ENCODE measurements at regions not wholly inside any gene's neighbourhood (a gene's known extent, or its start where the extent isn't known, plus 50 kb on each side); places are given as distances from the start of the nearest gene placed in this dataset.

- peak overlapping the region in 5 of 8 donors; percentile 19 to 80 (median 33) for H3K27ac Mint-ChIP-seq
- no peak overlapping the region for H3K4me3 ChIP-seq (ENCODE audit: low read length)
- ChIA-PET CTCF (no interaction called here), POLR2A (no interaction called here)
- H3K4me1 ChIP-seq (ENCODE audit: insufficient read depth, low read length): no peaks in the 10 kb centered on the region
- no peak overlapping the region for H3K4me3 Mint-ChIP-seq
- H3K9me3 Mint-ChIP-seq: no peaks in the 10 kb centered on the region
- H3K36me3 ChIP-seq (ENCODE audit: insufficient read depth, low read length): peaks cover 18% of the 10 kb centered on the region
- no peaks in the 10 kb centered on the region for H3K9me3 ChIP-seq (ENCODE audit: low read length)
- H3K36me3 Mint-ChIP-seq: peaks cover 0 to 82% (median 26%) of the 10 kb centered on the region in 3 donors
- peaks cover 6 to 9% (median 8%) of the 10 kb centered on the region in 3 donors for H3K4me1 Mint-ChIP-seq
- H3K27me3 ChIP-seq (ENCODE audit: insufficient read depth, low read length, poor library complexity, severe bottlenecking): no peaks in the 10 kb centered on the region
- no peak overlapping the region for H3K27ac ChIP-seq (ENCODE audit: low read depth, low read length)
- no peak for DNase-seq
- no peaks in the 10 kb centered on the region for H3K27me3 Mint-ChIP-seq
Observed at GRCh38 chr6:144753023-144753705, 468.0 kb downstream of the UTRN start.

GRCh38 chr6:144756469-144756868 is 471.3 kb downstream of the UTRN start:
- Mint-ChIP-seq H3K27ac (no peak overlapping the region), H3K4me3 (no peak overlapping the region), H3K36me3 (peaks cover 3 to 71% (median 26%) of the 10 kb centered on the region in 3 donors), H3K4me1 (peaks cover 5 to 13% (median 7%) of the 10 kb centered on the region in 3 donors), H3K9me3 (no peaks in the 10 kb centered on the region), H3K27me3 (no peaks in the 10 kb centered on the region)
- H3K36me3 ChIP-seq (ENCODE audit: insufficient read depth, low read length): peaks cover 18% of the 10 kb centered on the region
- no peak overlapping the region for H3K27ac ChIP-seq (ENCODE audit: low read depth, low read length)
- H3K27me3 ChIP-seq (ENCODE audit: insufficient read depth, low read length, poor library complexity, severe bottlenecking): no peaks in the 10 kb centered on the region
- H3K4me3 ChIP-seq (ENCODE audit: low read length): no peak overlapping the region
- no peak for DNase-seq
- H3K9me3 ChIP-seq (ENCODE audit: low read length): no peaks in the 10 kb centered on the region
- CTCF ChIA-PET: no interaction called here
- POLR2A ChIA-PET: no interaction called here
- no peaks in the 10 kb centered on the region for H3K4me1 ChIP-seq (ENCODE audit: insufficient read depth, low read length)

DNA sequence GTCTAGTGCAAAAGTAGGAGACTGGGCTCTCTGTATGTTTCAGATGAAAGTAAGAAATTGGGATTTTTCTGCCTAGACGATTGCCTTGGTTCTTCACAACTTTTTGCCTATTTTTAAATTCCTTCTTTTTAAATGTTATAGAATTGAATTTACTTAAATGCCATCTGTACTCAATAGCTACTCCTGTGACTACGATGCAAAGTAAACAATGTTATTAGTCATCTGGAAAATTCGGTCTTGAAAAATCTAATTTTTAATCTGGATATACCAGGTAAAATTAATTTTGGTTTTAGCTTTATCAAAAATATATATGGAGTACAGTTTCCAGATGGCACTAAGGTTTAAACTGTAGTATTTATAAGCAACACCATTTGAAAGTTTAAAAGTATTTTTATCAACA is 472.2 kb downstream of the UTRN start:
- Mint-ChIP-seq H3K27ac (no peak overlapping the region), H3K36me3 (peaks cover 3 to 71% (median 27%) of the 10 kb centered on the region in 3 donors), H3K4me3 (no peak overlapping the region), H3K9me3 (no peaks in the 10 kb centered on the region), H3K4me1 (peaks cover 5 to 17% (median 7%) of the 10 kb centered on the region in 3 donors), H3K27me3 (no peaks in the 10 kb centered on the region)
- Histone ChIP-seq H3K27me3 (ENCODE audit: insufficient read depth, low read length, poor library complexity, severe bottlenecking) (no peaks in the 10 kb centered on the region), H3K4me3 (ENCODE audit: low read length) (no peak overlapping the region), H3K27ac (ENCODE audit: low read depth, low read length) (no peak overlapping the region), H3K9me3 (ENCODE audit: low read length) (no peaks in the 10 kb centered on the region), H3K4me1 (ENCODE audit: insufficient read depth, low read length) (no peaks in the 10 kb centered on the region), H3K36me3 (ENCODE audit: insufficient read depth, low read length) (peaks cover 18% of the 10 kb centered on the region)
- POLR2A ChIA-PET: no interaction called here
- no peak for DNase-seq
- CTCF ChIA-PET: no interaction called here

DNA sequence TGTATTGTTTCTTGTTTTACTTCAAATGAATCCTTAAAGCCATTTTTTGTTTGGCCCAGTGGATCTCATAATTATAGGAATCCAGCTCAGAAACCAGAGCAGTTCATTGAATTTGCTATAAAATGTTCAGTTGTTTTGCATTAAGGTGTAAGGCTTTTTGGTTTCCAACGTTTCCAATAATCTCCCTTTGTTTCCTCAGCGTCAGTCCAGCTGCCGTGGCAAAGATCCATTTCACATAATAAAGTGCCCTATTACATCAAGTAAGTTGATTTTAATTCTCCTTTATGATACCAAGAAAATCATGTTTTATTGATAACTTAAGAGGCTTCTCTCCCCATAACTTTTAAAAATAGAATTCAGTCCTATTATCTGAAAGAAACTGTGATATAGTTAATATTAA is 472.6 kb downstream of the UTRN start:
- Mint-ChIP-seq H3K4me1 (peaks cover 5 to 17% (median 5%) of the 10 kb centered on the region in 3 donors), H3K9me3 (no peaks in the 10 kb centered on the region), H3K36me3 (peaks cover 3 to 72% (median 25%) of the 10 kb centered on the region in 3 donors), H3K4me3 (no peak overlapping the region), H3K27me3 (no peaks in the 10 kb centered on the region), H3K27ac (no peak overlapping the region)
- ChIA-PET CTCF (no interaction called here), POLR2A (no interaction called here)
- Histone ChIP-seq H3K9me3 (ENCODE audit: low read length) (no peaks in the 10 kb centered on the region), H3K36me3 (ENCODE audit: insufficient read depth, low read length) (peaks cover 21% of the 10 kb centered on the region), H3K27ac (ENCODE audit: low read depth, low read length) (no peak overlapping the region), H3K4me1 (ENCODE audit: insufficient read depth, low read length) (no peaks in the 10 kb centered on the region), H3K27me3 (ENCODE audit: insufficient read depth, low read length, poor library complexity, severe bottlenecking) (no peaks in the 10 kb centered on the region), H3K4me3 (ENCODE audit: low read length) (no peak overlapping the region)
- DNase-seq: no peak

DNA sequence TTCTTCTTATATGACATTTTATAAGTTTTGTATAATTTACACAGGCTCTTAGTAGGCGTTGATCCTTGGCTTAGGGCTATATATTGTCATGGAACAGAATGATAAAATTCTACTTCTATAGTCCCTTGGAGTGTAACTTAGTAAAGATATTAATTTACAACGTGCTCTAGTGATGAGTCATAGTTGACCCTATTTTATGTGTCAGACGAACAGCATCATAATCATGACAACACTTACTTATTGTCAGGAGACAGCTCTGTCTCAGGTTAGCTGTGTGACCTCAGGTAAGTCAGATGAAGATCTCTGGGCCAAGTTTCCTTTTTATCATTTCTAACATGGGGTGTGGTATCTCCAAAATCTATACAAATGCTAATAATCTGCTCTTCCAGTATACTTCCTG is 473.5 kb downstream of the UTRN start:
- ChIA-PET POLR2A (no interaction called here), CTCF (no interaction called here)
- Histone ChIP-seq H3K27me3 (ENCODE audit: insufficient read depth, low read length, poor library complexity, severe bottlenecking) (no peaks in the 10 kb centered on the region), H3K27ac (ENCODE audit: low read depth, low read length) (no peak overlapping the region), H3K4me3 (ENCODE audit: low read length) (no peak overlapping the region), H3K9me3 (ENCODE audit: low read length) (no peaks in the 10 kb centered on the region), H3K36me3 (ENCODE audit: insufficient read depth, low read length) (peaks cover 28% of the 10 kb centered on the region), H3K4me1 (ENCODE audit: insufficient read depth, low read length) (no peaks in the 10 kb centered on the region)
- Mint-ChIP-seq H3K4me3 (no peak overlapping the region), H3K27ac (peak overlapping the region in 1 of 8 donors; percentile 34), H3K9me3 (no peaks in the 10 kb centered on the region), H3K4me1 (peaks cover 3 to 14% (median 5%) of the 10 kb centered on the region in 3 donors), H3K36me3 (peaks cover 3 to 72% (median 24%) of the 10 kb centered on the region in 3 donors), H3K27me3 (no peaks in the 10 kb centered on the region)
- no peak for DNase-seq

- POLR2A ChIA-PET: no interaction called here
- Histone ChIP-seq H3K9me3 (ENCODE audit: low read length) (no peaks in the 10 kb centered on the region), H3K4me1 (ENCODE audit: insufficient read depth, low read length) (no peaks in the 10 kb centered on the region), H3K4me3 (ENCODE audit: low read length) (no peak overlapping the region), H3K36me3 (ENCODE audit: insufficient read depth, low read length) (peaks cover 18% of the 10 kb centered on the region), H3K27ac (ENCODE audit: low read depth, low read length) (no peak overlapping the region), H3K27me3 (ENCODE audit: insufficient read depth, low read length, poor library complexity, severe bottlenecking) (no peaks in the 10 kb centered on the region)
- DNase-seq: no peak
- Mint-ChIP-seq H3K27ac (peak overlapping the region in 1 of 8 donors; percentile 64), H3K36me3 (peaks cover 3 to 68% (median 29%) of the 10 kb centered on the region in 3 donors), H3K4me1 (peaks cover 15 to 25% (median 23%) of the 10 kb centered on the region in 3 donors), H3K4me3 (no peak overlapping the region), H3K27me3 (no peaks in the 10 kb centered on the region), H3K9me3 (no peaks in the 10 kb centered on the region)
- CTCF ChIA-PET: interaction anchor here (1.2 kb wide), 1 partner anchor 19 kb away, joined by 3 read pairs; no protein-coding TSS in a partner anchor
Observed at GRCh38 chr6:144762469-144762868, 477.3 kb downstream of the UTRN start.

DNA sequence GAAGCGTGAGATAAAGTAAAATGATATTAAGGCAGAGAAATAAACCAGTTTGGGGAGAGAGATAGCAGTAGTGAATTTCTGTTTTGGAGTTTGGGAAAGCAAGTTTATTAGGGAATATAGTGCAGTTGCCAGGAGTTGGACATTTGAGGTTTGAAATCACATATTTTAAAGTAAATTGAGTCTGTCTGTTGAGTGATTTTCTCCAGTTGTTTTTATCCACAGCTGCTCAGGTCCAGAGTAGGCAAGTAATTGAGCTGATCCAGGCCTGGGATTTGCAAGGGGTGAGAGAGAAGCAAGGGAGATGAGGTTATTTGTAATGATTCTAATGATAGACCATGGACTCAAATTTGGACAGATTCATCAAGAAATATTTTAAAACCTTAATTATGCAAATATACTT is 481.9 kb downstream of the UTRN start:
- Mint-ChIP-seq H3K27me3 (no peaks in the 10 kb centered on the region), H3K27ac (peak overlapping the region in 2 of 8 donors; percentile 23 to 36)
- CTCF ChIA-PET: no interaction called here

DNA sequence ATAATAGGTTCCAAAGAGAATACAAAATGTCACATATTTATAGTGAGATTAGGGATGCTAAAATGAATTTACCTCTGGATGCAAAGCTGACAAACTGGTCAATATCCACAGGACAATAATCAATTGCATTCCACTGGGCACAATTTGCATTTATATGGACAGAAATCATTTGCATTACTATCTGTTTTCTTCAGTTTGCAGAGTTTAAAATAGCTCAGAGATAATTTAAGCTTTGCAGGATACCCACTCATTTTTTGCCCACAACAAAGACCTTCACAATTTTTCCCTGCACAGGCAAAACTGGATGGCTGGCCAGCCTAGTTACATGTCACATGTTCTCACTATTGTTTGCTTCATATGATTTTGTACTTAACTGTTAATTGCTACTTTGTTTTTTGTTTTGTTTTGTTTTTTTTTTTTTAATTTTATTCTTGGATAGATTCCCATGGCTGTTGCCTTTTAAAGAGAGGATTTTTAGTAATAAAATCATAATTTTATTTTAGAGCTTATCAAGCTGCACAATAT is 483.5 kb downstream of the UTRN start:
- no peaks in the 10 kb centered on the region for H3K9me3 ChIP-seq (ENCODE audit: low read length)
- H3K27me3 ChIP-seq (ENCODE audit: insufficient read depth, low read length, poor library complexity, severe bottlenecking): no peaks in the 10 kb centered on the region
- H3K27ac ChIP-seq (ENCODE audit: low read depth, low read length): no peak overlapping the region
- Mint-ChIP-seq H3K27ac (peak overlapping the region in 1 of 8 donors; percentile 20), H3K36me3 (peaks cover 0 to 56% (median 22%) of the 10 kb centered on the region in 3 donors), H3K4me3 (no peak overlapping the region), H3K4me1 (peaks cover 12 to 32% (median 13%) of the 10 kb centered on the region in 3 donors), H3K27me3 (no peaks in the 10 kb centered on the region), H3K9me3 (no peaks in the 10 kb centered on the region)
- ChIA-PET POLR2A (no interaction called here), CTCF (no interaction called here)
- DNase-seq: no peak
- no peaks in the 10 kb centered on the region for H3K4me1 ChIP-seq (ENCODE audit: insufficient read depth, low read length)
- no peak overlapping the region for H3K4me3 ChIP-seq (ENCODE audit: low read length)
- H3K36me3 ChIP-seq (ENCODE audit: insufficient read depth, low read length): no peaks in the 10 kb centered on the region

More for the DNA sequence above, 481.9 kb downstream of the UTRN start:
- H3K36me3 ChIP-seq (ENCODE audit: insufficient read depth, low read length): peaks cover 9% of the 10 kb centered on the region
- Mint-ChIP-seq H3K4me3 (no peak overlapping the region), H3K9me3 (no peaks in the 10 kb centered on the region), H3K4me1 (peaks cover 12 to 32% (median 13%) of the 10 kb centered on the region in 3 donors), H3K36me3 (peaks cover 0 to 59% (median 17%) of the 10 kb centered on the region in 3 donors)
- no peak overlapping the region for H3K4me3 ChIP-seq (ENCODE audit: low read length)
- no peaks in the 10 kb centered on the region for H3K4me1 ChIP-seq (ENCODE audit: insufficient read depth, low read length)
- no peaks in the 10 kb centered on the region for H3K27me3 ChIP-seq (ENCODE audit: insufficient read depth, low read length, poor library complexity, severe bottlenecking)
- H3K9me3 ChIP-seq (ENCODE audit: low read length): no peaks in the 10 kb centered on the region
- no peak for DNase-seq
- H3K27ac ChIP-seq (ENCODE audit: low read depth, low read length): no peak overlapping the region
- POLR2A ChIA-PET: no interaction called here

Measured in CD8-positive, alpha-beta memory T cell (primary cell).